Cardiac muscle cell (in vitro differentiated cells and primary cell): ENCODE measurements at regions not wholly inside any gene's neighbourhood (a gene's known extent, or its start where the extent isn't known, plus 50 kb on each side); places are given as distances from the start of the nearest gene placed in this dataset.

Experiments used
- DNase-seq, 2 donors: peaks; one replicate each; pipeline versions ENCODE4 v3.0.0 to v3.0.0-alpha.2; 2010 to 2017; ENCODE audit warnings: low read depth in 1 of 2, low spot score in 1 of 2
- H3K27ac ChIP-seq: fragments of 200-600 bp; sonication (generic); 2 replicates; pipeline ENCODE4 v1.5.1; 2016
- H3K27me3 ChIP-seq: fragments of 200-600 bp; sonication (generic); 2 replicates; pipeline ENCODE4 v1.6.0; 2016; ENCODE audit warnings: control low read depth
- H3K36me3 ChIP-seq: fragments of 200-600 bp; sonication (generic); 2 replicates; pipeline ENCODE4 v1.5.1; 2016; ENCODE audit warnings: control low read depth
- H3K4me1 ChIP-seq: fragments of 200-600 bp; sonication (generic); 2 replicates; pipeline ENCODE4 v1.8.1; 2017; ENCODE audit warnings: low read depth, mild to moderate bottlenecking, mixed run types
- H3K4me3 ChIP-seq: fragments of 200-600 bp; sonication (generic); 2 replicates; pipeline ENCODE4 v1.5.1; 2016; ENCODE audit warnings: mild to moderate bottlenecking
- H3K9me3 ChIP-seq: fragments of 200-600 bp; sonication (generic); 2 replicates; pipeline ENCODE4 v1.5.1; 2017; ENCODE audit warnings: low read depth, mild to moderate bottlenecking, control low read depth
- TF ChIP-seq, protein P1 (sequence below): IDR thresholded peaks from 2 replicates; pipeline ENCODE4 v1.5.1; 2012; ENCODE audit warnings: low read depth, mild to moderate bottlenecking, low read length

GRCh38 chr2:171216631-171217030, 55.9 kb upstream of the TLK1 start:
- DNase-seq: no peak

GRCh38 chr2:171214093-171214492, 53.4 kb upstream of the TLK1 start:
- TF ChIP-seq, protein P1, sequence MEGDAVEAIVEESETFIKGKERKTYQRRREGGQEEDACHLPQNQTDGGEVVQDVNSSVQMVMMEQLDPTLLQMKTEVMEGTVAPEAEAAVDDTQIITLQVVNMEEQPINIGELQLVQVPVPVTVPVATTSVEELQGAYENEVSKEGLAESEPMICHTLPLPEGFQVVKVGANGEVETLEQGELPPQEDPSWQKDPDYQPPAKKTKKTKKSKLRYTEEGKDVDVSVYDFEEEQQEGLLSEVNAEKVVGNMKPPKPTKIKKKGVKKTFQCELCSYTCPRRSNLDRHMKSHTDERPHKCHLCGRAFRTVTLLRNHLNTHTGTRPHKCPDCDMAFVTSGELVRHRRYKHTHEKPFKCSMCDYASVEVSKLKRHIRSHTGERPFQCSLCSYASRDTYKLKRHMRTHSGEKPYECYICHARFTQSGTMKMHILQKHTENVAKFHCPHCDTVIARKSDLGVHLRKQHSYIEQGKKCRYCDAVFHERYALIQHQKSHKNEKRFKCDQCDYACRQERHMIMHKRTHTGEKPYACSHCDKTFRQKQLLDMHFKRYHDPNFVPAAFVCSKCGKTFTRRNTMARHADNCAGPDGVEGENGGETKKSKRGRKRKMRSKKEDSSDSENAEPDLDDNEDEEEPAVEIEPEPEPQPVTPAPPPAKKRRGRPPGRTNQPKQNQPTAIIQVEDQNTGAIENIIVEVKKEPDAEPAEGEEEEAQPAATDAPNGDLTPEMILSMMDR: no peak
- H3K27me3 ChIP-seq: no peaks in the 10 kb centered on the region
- no peaks in the 10 kb centered on the region for H3K36me3 ChIP-seq
- no peak overlapping the region for H3K27ac ChIP-seq
- no peak overlapping the region for H3K4me3 ChIP-seq
- H3K4me1 ChIP-seq: no peaks in the 10 kb centered on the region
- no peak for DNase-seq
- H3K9me3 ChIP-seq: no peaks in the 10 kb centered on the region

More at GRCh38 chr2:171216631-171217030, 55.9 kb upstream of the TLK1 start:
- Histone ChIP-seq H3K4me1 (no peaks in the 10 kb centered on the region), H3K4me3 (no peak overlapping the region), H3K9me3 (no peaks in the 10 kb centered on the region), H3K27me3 (no peaks in the 10 kb centered on the region), H3K27ac (no peak overlapping the region), H3K36me3 (no peaks in the 10 kb centered on the region)
- TF ChIP-seq, protein P1: no peak

DNA sequence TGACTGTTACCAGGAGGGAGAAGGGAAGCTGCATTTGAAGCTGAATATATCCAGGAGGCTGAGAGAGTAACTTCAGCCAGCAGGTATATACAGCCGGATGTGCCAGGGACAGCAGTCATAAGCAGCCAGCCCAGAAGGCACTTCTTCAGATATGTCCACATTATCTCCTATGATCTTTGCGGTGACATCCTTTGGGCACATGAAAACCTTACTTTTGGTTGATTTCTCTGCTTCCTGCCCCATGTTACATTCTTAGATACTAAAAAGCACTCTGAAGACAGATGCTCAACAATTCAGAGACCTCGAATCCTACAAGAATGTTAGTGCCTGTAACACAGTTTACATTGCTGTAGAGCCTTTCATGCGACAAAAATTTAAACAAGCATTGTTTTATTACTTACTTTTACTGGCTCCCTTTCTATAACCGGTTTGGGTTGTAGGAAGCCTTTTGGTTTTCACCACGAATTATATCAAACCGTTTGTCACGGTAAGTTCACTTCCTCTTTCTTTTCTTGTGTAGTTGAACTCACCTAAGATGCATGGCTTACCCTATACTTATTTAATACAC, 50.3 kb upstream of the TLK1 start:
- TF ChIP-seq, protein P1: no peak
- no peak overlapping the region for H3K27ac ChIP-seq
- no peaks in the 10 kb centered on the region for H3K4me1 ChIP-seq
- no peaks in the 10 kb centered on the region for H3K9me3 ChIP-seq
- no peak overlapping the region for H3K4me3 ChIP-seq
- H3K36me3 ChIP-seq: no peaks in the 10 kb centered on the region
- no peak for DNase-seq
- H3K27me3 ChIP-seq: no peaks in the 10 kb centered on the region
